HEK293T (cell line): ENCODE measurements at regions not wholly inside any gene's neighbourhood (a gene's known extent, or its start where the extent isn't known, plus 50 kb on each side); places are given as distances from the start of the nearest gene placed in this dataset.

Experiments
- ARNT ChIP-seq: fragments of 450-650 bp; IDR thresholded peaks from 2 replicates; pipeline ENCODE4 v1.6.1; 2017; ENCODE audit warnings: mild to moderate bottlenecking
- ELF4 ChIP-seq: fragments of 450-650 bp; IDR thresholded peaks from 2 replicates; pipeline ENCODE4 v1.6.1; 2017; ENCODE audit warnings: antibody characterized with exemption
- FOXK2 ChIP-seq: fragments of 450-650 bp; IDR thresholded peaks from 2 replicates; pipeline ENCODE4 v1.6.1; 2016; ENCODE audit warnings: mild to moderate bottlenecking
- SP1 ChIP-seq: fragments of 450-650 bp; IDR thresholded peaks from 2 replicates; pipeline ENCODE4 v1.6.1; 2017
- SUZ12 ChIP-seq: fragments of 450-650 bp; IDR thresholded peaks from 2 replicates; pipeline ENCODE4 v1.6.1; 2016; ENCODE audit warnings: mild to moderate bottlenecking

GRCh38 chr16:87008664-87009063, 308.5 kb downstream of the C16orf95 start:
- TF ChIP-seq SP1 (no peak), SUZ12 (no peak), ARNT (no peak), FOXK2 (no peak), ELF4 (no peak)
